Activated CD4-positive, alpha-beta T cell treated with anti-CD3 and anti-CD28 coated beads, Interleukin-2, amount 50 U/mL, for 16 hours (primary cell): ENCODE measurements at regions not wholly inside any gene's neighbourhood (a gene's known extent, or its start where the extent isn't known, plus 50 kb on each side); places are given as distances from the start of the nearest gene placed in this dataset.
"Not testable (repeated sequence)": the region's sequence is repeated elsewhere in the genome, so short reads cannot be mapped to it uniquely, and the experiment has no call there.

ENCODE experiments used
- DNase-seq: peaks from one replicate; pipeline ENCODE4 v3.0.0-alpha.2; 2020

DNA sequence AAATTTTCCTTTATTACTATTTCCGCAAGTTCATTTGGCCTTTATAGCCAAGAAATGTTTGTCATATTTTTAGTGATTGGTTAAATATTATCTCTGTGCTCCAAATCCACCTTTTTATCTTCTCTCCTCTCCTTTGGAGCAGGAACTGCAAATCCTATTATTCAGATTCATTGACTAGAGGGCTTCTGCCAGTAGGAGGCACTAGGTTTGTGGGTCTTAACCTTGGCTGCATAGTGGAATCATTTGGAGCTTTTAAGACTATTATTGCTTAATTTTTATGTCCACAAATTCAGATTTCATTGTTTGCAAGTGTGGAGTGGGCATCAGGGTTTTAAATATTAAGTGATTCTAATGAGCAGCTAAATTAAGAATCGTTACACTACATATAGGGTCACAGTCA lies 75.3 kb upstream of the SYT10 start:
- DNase-seq = no peak

DNA sequence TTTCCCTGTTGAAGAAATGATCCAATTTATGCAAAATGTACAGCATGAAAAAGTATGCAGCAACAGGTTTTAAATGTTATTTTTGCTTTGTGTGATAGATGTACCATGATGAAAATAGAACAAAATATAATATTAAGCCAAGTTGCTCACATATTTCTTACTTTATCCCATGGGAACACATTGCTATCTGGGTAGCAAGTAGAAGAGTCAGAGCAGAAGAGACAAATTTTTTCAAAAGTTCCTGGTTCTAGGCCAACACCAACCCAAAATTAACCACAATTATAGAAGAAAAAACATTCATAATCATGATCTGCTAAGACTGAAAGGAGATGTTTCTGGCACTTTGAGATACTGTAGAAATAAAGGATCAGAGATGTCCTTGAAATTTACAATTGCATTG lies 79.9 kb upstream of the SYT10 start:
- no peak for DNase-seq

DNA sequence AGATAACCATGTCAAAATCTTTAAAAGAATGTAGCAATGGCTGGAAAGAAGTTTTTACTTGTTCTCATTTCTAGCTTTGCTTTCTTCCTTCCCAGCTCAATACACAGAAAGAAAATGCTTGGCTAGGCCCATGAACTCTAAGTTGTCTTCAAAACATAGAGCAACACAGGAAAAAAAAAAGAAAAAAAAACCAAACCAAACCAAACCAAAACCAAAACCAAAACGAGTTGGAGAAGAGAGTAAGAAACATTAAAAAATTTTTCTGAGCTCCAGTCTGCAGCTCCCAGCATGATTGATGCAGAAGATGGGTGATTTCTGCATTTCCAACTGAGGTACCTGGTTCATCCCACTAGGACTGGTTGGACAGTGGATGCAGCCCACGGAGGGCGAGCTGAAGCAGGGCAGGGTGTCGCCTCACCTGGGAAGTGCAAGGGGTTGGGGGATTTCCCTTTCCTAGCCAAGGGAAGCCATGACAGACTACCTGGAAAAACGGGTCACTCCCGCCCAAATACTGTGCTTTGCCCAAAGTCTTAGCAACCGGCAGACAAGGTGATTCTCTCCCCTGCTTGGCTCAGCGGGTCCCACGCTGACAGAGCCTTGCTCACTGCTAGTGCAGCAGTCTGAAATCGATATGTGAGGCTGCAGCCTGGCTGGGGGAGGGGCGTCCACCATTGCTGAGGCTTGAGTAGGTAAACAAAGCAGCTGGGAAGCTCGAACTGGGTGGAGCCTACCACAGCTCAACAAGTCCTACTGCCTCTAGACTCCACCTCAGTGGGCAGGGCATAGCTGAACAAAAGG lies 81.1 kb upstream of the SYT10 start:
- DNase-seq = not testable (repeated sequence)

DNA sequence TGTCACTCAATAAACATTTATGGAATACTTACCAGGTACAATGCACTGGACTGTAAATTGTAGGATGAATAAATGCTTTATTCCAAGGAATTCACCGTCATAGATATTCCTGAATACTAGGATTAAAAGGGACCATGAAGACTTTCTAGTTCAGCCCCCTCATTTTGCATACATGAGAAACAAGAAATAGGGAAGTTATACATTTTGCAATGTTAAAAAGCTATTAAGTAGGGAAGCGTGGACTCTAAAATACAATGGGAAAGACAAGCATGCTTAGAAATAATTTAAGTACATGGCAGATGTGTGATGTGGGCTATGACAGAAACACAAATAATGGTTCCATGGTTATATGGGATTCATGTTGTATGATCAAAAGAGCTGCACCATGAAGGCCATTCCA lies 89.4 kb upstream of the SYT10 start:
- no peak for DNase-seq

DNA sequence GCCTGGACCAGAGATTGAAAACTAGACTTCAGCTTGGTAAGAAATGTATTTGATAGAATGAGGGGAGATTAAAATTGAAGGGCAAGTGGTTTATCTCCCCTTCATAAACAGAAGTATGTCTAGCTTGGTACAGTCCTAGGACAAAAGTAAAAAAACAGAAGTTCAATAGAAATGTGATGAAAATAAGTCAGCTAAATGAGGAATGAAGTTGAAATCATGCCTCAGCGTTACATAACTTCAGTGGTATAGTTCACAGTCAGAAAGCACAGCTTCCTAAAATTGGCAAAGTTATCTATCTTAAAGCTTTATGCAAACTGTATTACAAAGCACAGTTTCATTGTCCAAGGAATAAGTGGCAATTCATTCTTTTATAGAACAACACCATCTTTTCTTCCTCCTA lies 90.2 kb upstream of the SYT10 start:
- no peak for DNase-seq

DNA sequence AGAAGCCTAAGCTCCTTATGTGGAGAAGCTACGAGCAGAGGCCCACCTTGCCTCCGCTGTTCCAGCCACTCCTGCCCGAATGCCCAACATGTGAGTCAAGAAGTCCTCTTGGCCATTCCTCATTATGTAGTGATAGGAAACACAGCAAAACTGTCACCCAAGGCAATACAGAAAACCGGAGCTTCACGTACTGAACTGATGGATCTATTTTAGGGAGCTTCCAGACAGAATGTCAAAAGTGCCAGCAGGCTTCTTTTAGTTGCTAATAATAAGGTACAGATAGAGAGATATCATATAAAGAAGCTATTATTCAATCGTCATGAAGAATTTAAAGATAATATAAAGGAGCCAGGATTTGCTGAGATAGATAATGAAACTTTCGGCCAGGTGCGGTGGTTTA lies 91.6 kb upstream of the SYT10 start:
- no peak for DNase-seq

DNA sequence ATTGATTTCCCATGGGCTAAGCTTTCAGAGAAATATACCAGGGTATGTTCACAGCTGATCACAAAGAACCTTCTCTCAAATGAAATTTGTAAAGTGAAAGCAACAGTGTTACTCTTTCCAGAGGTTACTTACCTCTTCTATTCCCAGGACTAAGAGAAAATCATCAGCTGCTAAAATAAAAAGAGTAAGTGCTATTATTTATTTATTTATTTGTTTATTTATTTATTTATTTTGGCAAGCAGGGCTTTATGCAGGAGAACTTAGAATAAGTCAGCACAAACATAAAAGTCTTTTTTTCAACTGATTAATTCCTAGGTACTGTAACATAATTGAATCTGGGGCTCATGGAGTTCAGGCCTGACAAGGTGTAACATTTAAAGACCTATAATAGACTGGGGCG lies 93.9 kb upstream of the SYT10 start:
- DNase-seq = no peak

DNA sequence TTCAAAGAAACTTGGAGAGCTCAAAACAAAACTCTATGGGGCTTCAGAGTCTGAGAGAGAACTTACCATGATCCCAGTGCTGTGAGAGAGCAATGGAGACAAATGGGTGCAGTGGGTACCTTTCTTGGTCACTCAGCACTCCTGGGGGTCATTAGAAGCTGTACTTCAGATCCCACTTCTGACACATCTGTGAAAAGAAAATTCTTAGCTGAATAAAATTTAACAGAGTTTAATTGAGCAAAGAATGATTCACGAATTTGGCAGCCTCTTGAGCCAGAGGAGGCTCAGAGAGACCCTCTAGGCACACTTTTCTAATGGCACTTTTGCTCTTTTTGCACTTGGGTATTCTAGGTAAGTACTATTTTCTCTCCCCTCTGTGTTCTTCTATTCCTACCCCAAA lies 96.8 kb upstream of the SYT10 start:
- DNase-seq = no peak

DNA sequence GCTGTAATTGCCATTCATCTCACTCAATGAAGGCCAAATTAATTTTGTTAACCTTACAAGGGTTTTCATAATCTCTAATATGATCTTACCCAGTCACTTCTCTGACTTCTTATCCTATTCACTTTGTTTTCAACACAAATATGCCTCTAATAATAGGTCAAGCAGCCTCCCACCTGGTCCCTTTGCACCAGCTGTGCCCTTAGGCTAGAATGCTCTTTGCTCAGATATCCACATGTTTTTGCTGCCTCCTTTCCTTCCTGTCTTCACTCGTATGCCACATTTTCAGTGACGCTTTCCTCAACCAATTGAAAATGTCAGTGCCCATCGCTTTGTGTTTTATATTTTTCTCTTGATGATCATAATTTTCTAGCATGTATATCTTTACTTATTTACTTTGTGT lies 106.4 kb upstream of the SYT10 start:
- no peak for DNase-seq

DNA sequence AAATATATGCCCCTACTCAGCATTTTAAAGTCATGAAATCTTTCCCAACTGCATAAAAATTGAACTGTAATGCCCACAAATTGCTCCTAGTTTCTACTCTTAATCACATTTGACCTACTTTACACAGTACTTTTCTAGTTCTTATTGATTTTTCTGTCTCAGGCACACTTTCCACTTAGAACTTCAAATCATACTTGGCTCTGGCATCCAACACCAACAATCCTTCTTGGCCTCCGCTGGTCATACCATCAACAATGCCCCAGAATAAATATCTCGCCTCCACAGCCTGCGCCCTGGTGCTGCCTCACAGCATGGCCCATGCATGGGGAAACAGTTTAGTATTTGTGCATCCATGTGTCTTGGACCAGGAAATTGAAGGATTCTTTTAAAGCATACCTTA lies 107.5 kb upstream of the SYT10 start:
- no peak for DNase-seq

DNA sequence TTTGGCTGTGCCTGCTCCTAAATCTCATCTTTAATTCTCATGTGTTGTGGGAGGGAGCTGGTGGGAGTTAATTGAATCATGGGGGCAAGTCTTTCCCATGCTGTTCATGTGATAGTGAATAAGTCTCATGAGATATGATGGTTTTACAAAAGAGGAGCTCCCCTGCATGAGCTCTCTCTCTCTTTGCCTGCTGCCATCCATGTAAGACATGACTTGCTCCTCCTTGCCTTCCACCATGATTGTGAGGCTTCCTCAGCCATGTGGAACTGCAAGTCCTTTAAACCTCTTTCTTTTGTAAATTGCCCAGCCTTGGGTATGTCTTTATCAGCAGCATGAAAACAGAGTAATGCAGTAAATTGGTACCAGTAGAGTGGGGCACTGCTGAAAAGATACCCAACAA lies 110.6 kb upstream of the SYT10 start:
- not testable (repeated sequence) for DNase-seq

DNA sequence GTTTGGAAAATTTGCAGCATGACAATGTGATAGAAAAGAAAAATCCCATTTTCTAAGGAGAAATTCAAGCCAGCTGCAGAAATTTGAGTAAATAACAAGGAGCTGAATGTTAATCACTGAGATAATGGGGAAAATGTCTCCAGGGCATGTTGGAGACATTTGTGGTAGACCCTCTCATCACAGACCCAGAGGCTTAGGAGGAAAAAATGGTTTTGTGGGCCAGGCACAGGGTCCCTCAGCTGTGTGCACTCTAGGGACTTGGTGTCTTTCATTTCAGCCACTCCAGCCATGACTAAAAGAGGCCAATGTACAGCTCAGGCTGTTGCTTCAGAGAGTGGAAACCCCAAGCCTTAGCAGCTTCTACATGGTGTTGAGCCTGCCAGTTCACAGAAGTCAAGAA lies 111.4 kb upstream of the SYT10 start:
- DNase-seq = no peak

DNA sequence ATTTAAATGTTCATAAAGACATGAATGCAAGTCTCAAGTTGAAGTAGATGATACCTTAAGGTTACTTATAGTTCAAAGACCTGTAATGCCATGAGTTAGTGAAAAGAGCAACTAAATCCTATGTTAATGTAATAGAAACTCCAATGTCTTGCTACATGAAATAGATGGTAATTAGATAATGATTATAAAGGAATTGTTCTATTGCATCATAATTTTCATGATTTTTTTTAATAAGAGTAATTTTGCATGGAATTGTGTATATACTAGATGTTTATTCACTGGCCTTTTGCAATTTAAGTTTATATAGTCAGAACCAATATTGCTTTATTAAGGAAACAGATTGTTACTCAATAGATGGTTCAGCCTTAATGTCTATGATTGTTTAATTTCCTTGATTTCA lies 115.5 kb upstream of the SYT10 start:
- no peak for DNase-seq

DNA sequence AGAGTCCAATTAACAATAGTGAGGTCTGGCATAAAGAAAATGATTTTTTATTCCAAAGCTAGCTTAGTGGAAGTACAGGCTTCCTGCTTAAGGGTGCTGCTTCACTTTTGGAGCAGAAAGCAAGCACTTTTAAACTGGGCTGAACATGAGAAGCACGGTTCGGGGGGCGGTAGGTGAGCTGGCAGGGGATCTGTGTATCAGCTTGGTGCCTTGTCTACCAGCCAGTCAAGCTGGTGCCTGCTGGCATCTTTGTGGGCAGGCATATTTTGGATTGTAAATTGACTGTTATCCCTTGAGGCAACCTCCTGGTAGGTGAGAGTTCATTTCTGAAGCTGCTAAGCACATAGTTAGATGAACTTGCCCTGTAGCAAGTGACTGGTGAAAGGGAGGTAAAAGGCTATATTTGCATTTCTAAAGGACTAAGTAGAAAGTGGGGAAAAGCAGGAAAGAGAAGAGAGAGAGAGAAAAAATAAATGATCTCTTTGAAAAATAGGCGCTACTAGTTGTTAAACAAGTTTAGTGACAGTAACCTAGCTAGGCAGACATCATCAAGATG lies 121.1 kb upstream of the SYT10 start:
- DNase-seq = no peak

DNA sequence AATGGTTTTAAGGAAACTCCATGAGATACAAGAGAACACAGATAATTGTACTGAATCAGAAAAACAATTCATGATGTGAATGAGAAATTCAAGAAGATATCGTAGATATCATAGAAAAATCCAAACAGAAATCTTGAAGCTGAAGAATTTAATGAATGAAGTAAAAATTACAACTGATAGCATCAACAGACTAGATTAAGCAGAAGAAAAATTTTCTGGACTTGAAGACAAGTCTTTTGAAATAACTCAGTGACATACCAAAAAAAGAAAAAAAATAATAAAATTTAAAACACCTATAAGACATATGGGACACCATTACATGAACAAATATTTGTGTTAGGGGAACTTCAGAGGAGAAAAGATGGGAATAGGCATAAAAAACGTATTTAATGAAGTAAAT lies 122.8 kb upstream of the SYT10 start:
- DNase-seq = no peak

DNA sequence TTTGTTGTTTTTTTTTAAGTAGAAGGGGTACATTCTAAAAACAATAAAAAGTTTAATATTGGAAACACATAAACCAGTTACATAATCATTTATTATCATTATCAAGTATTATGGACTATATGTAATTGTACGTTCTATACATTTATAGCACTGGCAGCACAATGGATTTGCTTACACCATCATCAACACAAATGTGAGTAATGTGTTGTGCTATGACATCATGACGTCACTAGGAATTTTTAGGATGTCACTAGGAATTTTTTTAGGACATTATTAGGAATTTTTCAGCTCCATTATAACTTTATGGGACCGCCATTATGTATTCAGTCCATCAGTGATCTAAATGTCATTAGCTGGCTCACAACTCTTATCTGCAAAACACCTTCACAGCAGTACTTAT lies 126.8 kb upstream of the SYT10 start:
- no peak for DNase-seq

DNA sequence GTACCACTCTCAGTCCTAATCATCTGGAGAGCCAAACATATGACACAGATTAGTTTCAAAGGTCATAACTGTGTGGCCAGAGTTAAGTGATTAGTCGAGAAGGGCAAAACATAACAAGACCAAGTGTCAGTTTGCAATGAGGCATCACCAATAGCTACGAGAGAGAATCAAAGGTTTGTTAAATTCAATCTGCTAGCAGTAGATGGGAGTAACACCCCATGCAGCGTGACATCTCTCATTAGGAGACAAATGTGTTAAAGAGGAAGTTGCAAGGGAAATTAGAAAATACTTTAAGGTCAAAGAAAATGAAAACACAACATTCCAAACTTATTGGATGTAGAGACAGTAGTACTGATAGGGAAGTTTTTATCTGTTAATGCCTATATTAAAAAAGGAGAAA lies 135.7 kb upstream of the SYT10 start:
- DNase-seq = no peak

DNA sequence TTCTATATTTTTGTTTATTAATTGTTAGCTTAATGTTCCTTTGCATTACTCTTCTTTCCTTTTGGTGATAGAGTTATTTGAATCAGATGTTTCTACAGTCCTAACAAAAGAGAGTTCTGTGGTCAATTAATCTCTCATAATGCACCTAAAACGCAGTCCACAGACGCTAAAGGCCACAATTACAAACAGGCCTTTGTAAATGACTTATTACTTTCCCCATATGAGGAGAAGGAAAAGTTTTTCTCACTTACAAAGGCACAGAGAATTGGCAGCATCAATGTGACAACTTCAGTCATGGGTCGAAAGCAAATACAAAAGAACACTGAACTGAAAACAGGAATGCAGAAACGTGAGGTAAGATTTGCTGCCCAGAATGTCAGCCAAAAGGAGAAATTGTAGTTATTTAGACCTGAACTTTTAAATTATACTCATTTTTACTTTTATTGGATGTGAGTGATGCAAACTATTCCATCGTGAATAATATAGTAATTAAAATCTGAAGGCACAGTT lies 142.0 kb upstream of the SYT10 start:
- DNase-seq = no peak

DNA sequence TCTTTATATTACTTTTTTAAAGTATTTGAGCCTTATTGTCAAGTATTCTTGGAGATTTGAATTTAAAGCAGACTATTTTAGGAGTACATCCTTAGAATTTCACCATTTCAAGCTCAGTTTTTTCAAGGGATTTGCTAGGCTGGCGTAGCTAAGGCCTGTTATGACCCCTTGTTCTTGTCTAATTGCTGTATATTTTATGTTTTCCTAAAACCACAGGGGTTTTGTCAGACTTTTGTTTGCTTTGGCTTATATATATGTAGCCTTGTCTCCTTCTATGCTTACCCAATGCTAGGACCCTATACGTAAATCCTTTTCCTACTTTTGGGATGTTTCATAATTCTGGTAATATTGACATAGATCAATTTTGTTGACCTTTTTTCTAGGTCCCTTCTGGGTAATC lies 147.0 kb upstream of the SYT10 start:
- DNase-seq = no peak

DNA sequence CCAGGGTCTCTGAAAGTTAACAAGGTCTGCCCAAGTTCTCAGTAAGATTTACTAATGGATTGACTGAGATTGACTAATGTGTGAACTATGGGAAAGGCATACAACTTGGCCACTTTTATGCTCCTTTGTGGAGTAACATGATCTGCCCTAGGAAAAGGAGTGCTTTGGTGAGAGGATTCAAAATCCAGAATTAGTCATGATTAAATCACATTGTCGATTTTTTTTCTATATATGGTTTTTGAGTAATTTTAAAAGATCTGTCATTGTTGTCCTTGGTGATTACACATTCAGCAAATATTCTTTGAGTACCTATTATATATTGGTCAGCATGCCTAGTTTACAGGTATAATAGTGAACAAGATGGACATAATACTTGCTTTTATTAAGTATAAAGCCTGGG lies 147.7 kb upstream of the SYT10 start:
- DNase-seq = no peak

DNA sequence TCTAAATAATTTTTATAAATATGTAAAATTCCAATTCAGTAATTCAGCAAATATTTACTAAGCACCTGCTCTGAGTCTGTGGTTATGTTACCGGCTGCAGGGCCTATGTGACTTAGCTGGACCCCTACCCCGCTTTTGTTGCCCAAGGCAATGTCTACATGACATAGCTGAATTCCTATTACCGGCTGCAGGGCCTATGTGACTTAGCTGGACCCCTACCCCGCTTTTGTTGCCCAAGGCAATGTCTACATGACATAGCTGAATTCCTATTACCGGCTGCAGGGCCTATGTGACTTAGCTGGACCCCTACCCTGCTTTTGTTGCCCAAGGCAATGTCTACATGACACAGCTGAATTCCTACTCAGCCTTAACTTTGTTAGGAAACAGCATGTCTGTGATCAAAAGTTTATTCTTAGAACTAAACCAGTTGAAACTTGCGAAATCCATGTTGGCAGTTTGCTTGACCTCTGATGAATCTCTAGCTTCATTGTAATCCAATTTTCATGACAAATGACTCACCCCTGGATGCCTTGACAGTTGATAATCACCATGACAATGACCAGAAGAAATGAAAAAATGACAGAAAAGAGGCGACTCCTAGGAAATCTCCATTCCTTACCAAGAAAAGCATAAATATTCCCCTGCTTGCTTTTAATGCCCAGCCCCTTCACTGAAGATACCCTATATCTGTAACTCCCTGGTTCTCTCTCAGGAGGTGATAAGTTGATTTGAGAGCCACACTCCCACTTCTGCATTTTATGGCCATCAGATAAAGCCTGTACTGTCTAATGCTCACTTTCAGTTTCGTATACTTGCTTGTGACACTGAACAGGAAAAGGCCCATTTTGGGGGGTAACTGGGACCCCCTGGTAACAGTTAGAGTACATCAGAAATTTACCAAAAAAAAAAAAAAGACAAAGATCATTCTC lies 148.4 kb upstream of the SYT10 start:
- no peak for DNase-seq

DNA sequence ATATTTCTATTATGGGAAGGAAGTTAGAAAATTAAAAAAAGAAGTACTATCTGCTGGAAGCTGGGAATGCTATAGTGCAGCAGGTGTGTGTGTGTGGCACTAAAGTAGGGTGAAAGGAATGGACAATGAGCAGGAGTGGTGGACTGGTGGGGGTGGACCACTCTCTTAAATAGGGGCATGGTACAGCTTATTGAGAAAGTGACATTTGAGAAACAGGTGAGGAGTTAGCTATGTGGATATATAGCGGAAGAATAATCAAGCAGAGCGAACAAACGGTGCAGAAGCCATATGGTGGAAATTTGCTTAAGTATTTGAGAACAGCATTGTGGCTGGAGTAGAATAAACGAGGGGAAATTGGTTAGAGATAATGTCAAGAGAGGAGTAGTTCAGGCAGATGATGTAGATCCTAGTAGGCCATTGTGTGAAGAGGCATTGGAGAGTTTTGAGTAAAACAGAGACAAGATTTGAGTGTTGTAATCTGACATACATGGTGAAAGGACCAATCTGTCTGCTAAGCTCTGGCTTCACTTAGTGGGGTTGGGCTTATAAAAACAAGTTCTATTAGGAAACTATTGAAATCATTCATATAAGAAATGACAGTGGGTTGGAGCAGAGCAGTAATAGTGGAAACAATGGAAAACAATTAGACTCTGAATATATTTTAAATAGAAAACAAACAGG lies 149.2 kb upstream of the SYT10 start:
- no peak for DNase-seq

DNA sequence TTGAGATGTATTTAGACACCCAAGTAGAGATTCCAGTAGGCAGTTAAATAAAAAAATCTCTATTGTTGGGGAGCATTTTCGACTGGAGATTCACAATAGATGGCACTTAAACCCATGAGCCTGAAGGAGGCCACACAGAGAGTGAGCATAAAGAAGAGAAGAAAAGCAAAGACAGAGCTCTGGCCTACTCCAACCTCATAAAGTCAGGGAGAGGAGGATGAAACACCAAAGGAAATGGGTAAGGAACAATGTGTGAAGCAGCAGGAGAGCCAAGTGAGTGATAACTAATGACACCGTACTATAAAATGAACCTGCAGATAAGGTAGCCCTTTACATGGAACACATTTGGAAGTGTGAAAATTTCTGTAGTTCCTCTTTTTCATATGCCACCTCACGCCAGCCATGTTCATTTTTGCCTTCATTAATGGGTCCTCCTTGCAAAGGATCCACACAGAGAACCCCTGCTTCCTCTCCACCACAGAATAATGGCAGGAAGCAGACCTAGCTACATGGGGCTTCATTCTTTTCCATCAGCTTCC lies 150.0 kb upstream of the SYT10 start:
- no peak for DNase-seq
